K562 (cell line): ENCODE measurements at regions not wholly inside any gene's neighbourhood (a gene's known extent, or its start where the extent isn't known, plus 50 kb on each side); places are given as distances from the start of the nearest gene placed in this dataset.

Experiments used
- ATAC-seq: fragments of 200-7000 bp; cut with Tn5 transposase; 3 replicates; pipeline ENCODE4 v1.9.1; 2020; ENCODE audit warnings: moderate library complexity
- BruUV-seq: library from RNA; stranded (reverse); fragments of 400-500 nt; replicated peaks from 2 replicates; lab custom pipeline; 2021; lab: Mats Ljungman, UMichigan
- CTCF ChIA-PET: fragments of 300-600 bp; formaldehyde crosslinking; extraction: SDS; loops from one replicate; lab custom pipeline; 2021; ENCODE audit warnings: low intra/inter-chr PET ratio; lab: Yijun Ruan, JAX
- POLR2A ChIA-PET: fragments of 300-600, 350-650 bp; sonication (Branson Sonifier 250); formaldehyde crosslinking; extraction: SDS; loops from one replicate; lab custom pipeline; 2021; ENCODE audit warnings: antibody characterized with exemption, inconsistent platforms; lab: Yijun Ruan, JAX
- DNase-seq, 4 experiments: peaks; one replicate each; pipeline versions ENCODE4 v3.0.0 to v3.0.0-alpha.2; 2011 to 2018; ENCODE audit warnings: low spot score in 3 of 4, mixed read lengths in 3 of 4; ENCODE audit errors: extremely low read depth in 1 of 4
- FAIRE-seq: peaks from 2 replicates; lab custom pipeline; 2011; peaks lifted over from hg19 to GRCh38; lab: Jason Lieb, UNC
- H2AFZ ChIP-seq: 2 replicates; pipeline ENCODE4 v1.6.0; 2011; ENCODE audit warnings: low read depth, low read length, control low read depth, inconsistent platforms
- H3K27ac ChIP-seq: fragments of 200-600 bp; 3 replicates; pipeline ENCODE4 v1.8.0; 2011; ENCODE audit warnings: low read depth, mild to moderate bottlenecking, control low read depth, inconsistent platforms, low read length, moderate library complexity, mixed read lengths; ENCODE audit errors: extremely low read depth
- H3K27me3 ChIP-seq, 2 experiments: fragments of 300-600 bp in 1 of 2; 2 replicates in 1 of 2; 3 replicates in 1 of 2; pipeline versions ENCODE4 v1.6.0 to v1.8.0; 2011; ENCODE audit warnings: inconsistent platforms in 2 of 2, low read length in 2 of 2, mild to moderate bottlenecking in 1 of 2, mixed read lengths in 1 of 2, moderate library complexity in 1 of 2; ENCODE audit not compliant: control insufficient read depth in 2 of 2, insufficient read depth in 2 of 2
- H3K36me3 ChIP-seq: fragments of 300-600 bp; 3 replicates; pipeline ENCODE4 v1.8.0; 2011; ENCODE audit warnings: mild to moderate bottlenecking, low read length, inconsistent platforms; ENCODE audit not compliant: control insufficient read depth, insufficient read depth
- H3K4me1 ChIP-seq, 2 experiments: fragments of 200-600 bp in 1 of 2; replicated peaks in 1 of 2; 2 replicates in 1 of 2; 3 replicates in 1 of 2; pipeline versions ENCODE4 v1.5.1 to v1.8.0; 2011; ENCODE audit warnings: inconsistent platforms in 2 of 2, low read length in 2 of 2, mild to moderate bottlenecking in 1 of 2, mixed read lengths in 1 of 2, moderate library complexity in 1 of 2; ENCODE audit not compliant: control insufficient read depth in 2 of 2, insufficient read depth in 2 of 2
- H3K4me2 ChIP-seq: 2 replicates; pipeline ENCODE4 v1.6.1; 2011; ENCODE audit warnings: low read length, control low read depth, inconsistent platforms, mixed read lengths; ENCODE audit not compliant: insufficient read depth
- H3K4me3 ChIP-seq: fragments of 200-600 bp; sonication (generic), shearing (Covaris generic); 2 replicates; pipeline ENCODE4 v1.5.1; 2016; ENCODE audit warnings: control low read depth, inconsistent platforms
- H3K79me2 ChIP-seq: fragments of 200-600 bp; 3 replicates; pipeline ENCODE4 v1.8.0; 2011; ENCODE audit warnings: low read length, inconsistent platforms; ENCODE audit not compliant: control insufficient read depth, insufficient read depth
- H3K9ac ChIP-seq, 2 experiments: 2 replicates each; pipeline versions ENCODE4 v1.6.0 to v1.6.1; 2011; ENCODE audit warnings: low read depth in 2 of 2, low read length in 2 of 2, control low read depth in 1 of 2, inconsistent platforms in 1 of 2, mild to moderate bottlenecking in 1 of 2, mixed read lengths in 1 of 2; ENCODE audit not compliant: insufficient read depth in 1 of 2
- H3K9me1 ChIP-seq: one replicate; pipeline ENCODE4 v1.6.0; 2011; ENCODE audit warnings: inconsistent platforms, mild to moderate bottlenecking, low read length, moderate library complexity; ENCODE audit not compliant: control insufficient read depth, insufficient read depth
- H3K9me3 ChIP-seq: replicated peaks from 2 replicates; pipeline ENCODE4 v1.5.1; 2011; ENCODE audit warnings: low read depth, low read length, inconsistent platforms; ENCODE audit not compliant: control insufficient read depth, insufficient read depth
- H4K20me1 ChIP-seq: replicated peaks from 2 replicates; pipeline ENCODE4 v1.6.1; 2011; ENCODE audit warnings: low read length, inconsistent platforms, mixed read lengths; ENCODE audit not compliant: control insufficient read depth, insufficient read depth
- ARID2 ChIP-seq: fragments of 450-650 bp; IDR thresholded peaks from 2 replicates; pipeline ENCODE4 v1.6.1; 2017; ENCODE audit warnings: antibody characterized with exemption, mild to moderate bottlenecking
- ATF7 ChIP-seq: fragments of 450-650 bp; IDR thresholded peaks from 2 replicates; pipeline ENCODE4 v1.7.1; 2014; ENCODE audit warnings: mild to moderate bottlenecking, moderate library complexity
- CBFA2T3 ChIP-seq: fragments of 450-650 bp; IDR thresholded peaks from 2 replicates; pipeline ENCODE4 v1.6.1; 2017
- CC2D1A ChIP-seq: fragments of 450-650 bp; IDR thresholded peaks from 2 replicates; pipeline ENCODE4 v1.6.1; 2017; ENCODE audit warnings: mild to moderate bottlenecking
- DEAF1 ChIP-seq: fragments of 450-650 bp; formaldehyde crosslinking; IDR thresholded peaks from 2 replicates; pipeline ENCODE4 v1.4.0; 2020; ENCODE audit warnings: mild to moderate bottlenecking, moderate library complexity
- NCOA6 ChIP-seq: fragments of 450-650 bp; IDR thresholded peaks from 2 replicates; pipeline ENCODE4 v1.6.1; 2017; ENCODE audit warnings: mild to moderate bottlenecking
- NUFIP1 ChIP-seq: fragments of 450-650 bp; IDR thresholded peaks from 2 replicates; pipeline ENCODE4 v1.6.1; 2018; ENCODE audit not compliant: partially characterized antibody
- PHF21A ChIP-seq: fragments of 450-650 bp; IDR thresholded peaks from 2 replicates; pipeline ENCODE4 v1.6.1; 2017; ENCODE audit warnings: low read depth, borderline replicate concordance
- RBM34 ChIP-seq: fragments of 200-400 bp; formaldehyde crosslinking; IDR thresholded peaks from 2 replicates; pipeline ENCODE4 v1.6.1; 2018; ENCODE audit warnings: low read length, borderline replicate concordance; ENCODE audit not compliant: insufficient read depth
- SUPT5H ChIP-seq: fragments of 450-650 bp; IDR thresholded peaks from 2 replicates; pipeline ENCODE4 v1.6.1; 2016
- THAP7 ChIP-seq: fragments of 250-450 bp; sonication (Bioruptor Pico); IDR thresholded peaks from 2 replicates; pipeline ENCODE4 v1.5.0; 2021
- TSC22D4 ChIP-seq: fragments of 450-650 bp; IDR thresholded peaks from 2 replicates; pipeline ENCODE4 v1.6.1; 2016; ENCODE audit warnings: missing genetic modification characterization, missing biosample characterization, control low read depth
- ZBTB34 ChIP-seq: fragments of 250-450 bp; sonication (Bioruptor Pico); IDR thresholded peaks from 2 replicates; pipeline ENCODE4 v1.8.0; 2021; ENCODE audit warnings: mild to moderate bottlenecking, moderate library complexity
- ZKSCAN1 ChIP-seq: fragments of 150-350 bp; IDR thresholded peaks from 2 replicates; pipeline ENCODE4 v1.6.1; 2016; ENCODE audit warnings: low read depth, low read length
- ZNF324 ChIP-seq: fragments of 250-450 bp; sonication (Bioruptor Pico); IDR thresholded peaks from 2 replicates; pipeline ENCODE4 v1.4.0; 2020; ENCODE audit warnings: mild to moderate bottlenecking
- ZNF384 ChIP-seq: IDR thresholded peaks from 2 replicates; pipeline ENCODE4 v1.6.1; 2012; ENCODE audit warnings: low read depth, low read length, improper control_type of control experiment
- WGBS: fragments of 100-300 bp; shearing (Covaris generic); methylation state at CpG from one replicate; pipeline ENCODE4 v1.1.6; 2016; ENCODE audit warnings: low coverage, mixed read lengths; ENCODE audit not compliant: insufficient coverage; ENCODE audit errors: missing lambda C conversion rate; 5-methylcytosine and 5-hydroxymethylcytosine counted together
- in situ Hi-C: fragments of 300-500 bp; cut with MboI; formaldehyde crosslinking; loops from 4 replicates; pipeline ENCODE4 v1.15.0; 2018; ENCODE audit warnings: inconsistent platforms, mixed read lengths
- intact Hi-C: fragments of 100-400 bp; cut with micrococcal nuclease; formaldehyde crosslinking; loops from 2 replicates; pipeline ENCODE4 v1.14.2; 2022

- H3K79me2 ChIP-seq, result no peaks in the 10 kb centered on the region
- no peak overlapping the region for H2AFZ ChIP-seq
- H3K4me1 ChIP-seq, result no peaks in the 10 kb centered on the region
- ATAC-seq (no peak), DNase-seq (no peak), FAIRE-seq (no peak)
- H4K20me1 ChIP-seq, result no peaks in the 10 kb centered on the region
- in situ Hi-C loops (no loop called here), intact Hi-C loops (no loop called here)
- ChIA-PET POLR2A (interaction anchor here (0.6 to 0.7 kb wide), 2 partner anchors 40 to 298 kb away, joined by 3 read pairs; no protein-coding TSS in a partner anchor), CTCF (no interaction called here)
- H3K27me3 ChIP-seq, result no peaks in the 10 kb centered on the region
- WGBS, result 2% methylated on average over 3 of the region's 3 CpGs
- no peak overlapping the region for H3K4me3 ChIP-seq
- H3K27ac ChIP-seq, result no peak overlapping the region
- H3K4me2 ChIP-seq, result no peak overlapping the region
- BruUV-seq, result no TSS peak
- TF ChIP-seq ARID2 (no peak), ATF7 (no peak), PHF21A (no peak), CC2D1A (no peak), ZNF384 (no peak), ZBTB34 (CRISPR knock-in tag) (no peak), SUPT5H (no peak), THAP7 (CRISPR knock-in tag) (no peak), DEAF1 (CRISPR knock-in tag) (no peak), RBM34 (no peak), NUFIP1 (no peak), ZNF324 (CRISPR knock-in tag) (no peak), TSC22D4 (tag) (no peak), NCOA6 (no peak), CBFA2T3 (no peak), ZKSCAN1 (no peak)
- H3K9me3 ChIP-seq, result no peaks in the 10 kb centered on the region
- H3K9me1 ChIP-seq, result no peaks in the 10 kb centered on the region
- H3K9ac ChIP-seq, result no peak overlapping the region
- no peaks in the 10 kb centered on the region for H3K36me3 ChIP-seq
Observed at GRCh38 chr9:119802133-119802532, 432.9 kb upstream of the BRINP1 start.
